ENCODE measurements at regions not wholly inside any gene's neighbourhood (a gene's known extent, or its start where the extent isn't known, plus 50 kb on each side); places are given as distances from the start of the nearest gene placed in this dataset.

- Histone ChIP-seq H3K4me2 (ENCODE audit: low read length) (no peak overlapping the region), H3K9me3 (ENCODE audit: control insufficient read depth in 1 of 2, insufficient read depth in 1 of 2, low read depth in 1 of 2, low read length in 2 of 2) (no peaks in the 10 kb centered on the region), H4K20me1 (ENCODE audit: insufficient read depth) (no peaks in the 10 kb centered on the region), H3K27ac (ENCODE audit: low read depth, low read length) (no peak overlapping the region), H3K79me2 (ENCODE audit: insufficient read depth, low read length) (no peaks in the 10 kb centered on the region), H3K9ac (ENCODE audit: low read length) (no peak overlapping the region), H3K27me3 (ENCODE audit: insufficient read depth, low read length) (peaks cover 35% of the 10 kb centered on the region), H3K4me1 (ENCODE audit: control insufficient read depth in 1 of 2, insufficient read depth in 2 of 2, low read length in 2 of 2) (no peaks in the 10 kb centered on the region), H2AFZ (ENCODE audit: low read depth, low read length, poor library complexity, severe bottlenecking) (no peak overlapping the region), H3K4me3 (replicated peaks in 1 of 2; ENCODE audit: low read depth in 1 of 2, low read length in 2 of 2) (no peak overlapping the region), H3K9me2 (ENCODE audit: insufficient read depth) (no peaks in the 10 kb centered on the region), H3K36me3 (ENCODE audit: control insufficient read depth in 1 of 2, insufficient read depth in 2 of 2, low read length in 2 of 2) (no peaks in the 10 kb centered on the region)
- POLR2A ChIA-PET: no interaction called here
- no peak for DNase-seq (ENCODE audit: low read depth, low spot score)
- ATAC-seq: no peak
- CTCF ChIA-PET: no interaction called here
- no TSS peak for BruUV-seq (replicated peaks)
- RAD21 ChIA-PET (ENCODE audit: low non-redundant PET in 1 of 2, low total read pairs in 2 of 2, uncharacterized antibody in 2 of 2, unreplicated experiment in 2 of 2): no interaction called here
- intact Hi-C loops (cut with micrococcal nuclease): no loop called here
- TF ChIP-seq ZBTB33 (IDR thresholded peaks at IDR 0.05; ENCODE audit: extremely low read depth, insufficient replicate concordance, low read length) (no peak), YY1 (IDR thresholded peaks at IDR 0.05; ENCODE audit: extremely low read depth, insufficient replicate concordance, low read depth, low read length) (no peak), REST (IDR thresholded peaks at IDR 0.05; ENCODE audit: low read depth) (no peak), CTCF (IDR thresholded peaks at IDR 0.05 in 2 of 3, conservative IDR thresholded peaks at IDR 0.05 in 1 of 3; ENCODE audit: borderline replicate concordance in 1 of 3, insufficient read depth in 1 of 3, low read depth in 2 of 3, low read length in 2 of 3) (no peak), SP1 (IDR thresholded peaks at IDR 0.05; ENCODE audit: low read depth) (no peak), ELF1 (IDR thresholded peaks at IDR 0.05; ENCODE audit: borderline replicate concordance, low read depth) (no peak), ZNF274 (IDR thresholded peaks at IDR 0.05; ENCODE audit: low read depth, low read length) (no peak), EZH2 (IDR thresholded peaks at IDR 0.05) (no peak), CBX3 (IDR thresholded peaks at IDR 0.05; ENCODE audit: low read depth) (no peak), POLR2A (IDR thresholded peaks at IDR 0.05; ENCODE audit: borderline replicate concordance, extremely low read depth, insufficient read depth, insufficient read length) (no peak), SIN3A (IDR thresholded peaks at IDR 0.05; ENCODE audit: low read depth) (no peak), POLR2AphosphoS5 (IDR thresholded peaks at IDR 0.05; ENCODE audit: low read depth, low read length) (no peak)
Measured at GRCh38 chr1:90198616-90199332, 203.9 kb downstream of the ZNF326 start.
